ENCODE measurements at regions not wholly inside any gene's neighbourhood (a gene's known extent, or its start where the extent isn't known, plus 50 kb on each side); places are given as distances from the start of the nearest gene placed in this dataset.

GRCh38 chr7:134370135-134370534 lies 53.4 kb upstream of the SLC35B4 start:
- Histone ChIP-seq H2BK15ac (ENCODE audit: low read depth, low read length) (no peak overlapping the region), H3K4me2 (ENCODE audit: low read depth, low read length) (no peak overlapping the region), H2BK120ac (ENCODE audit: low read depth, low read length) (no peak overlapping the region), H3K4ac (ENCODE audit: low read depth, low read length) (no peak overlapping the region), H3K4me1 (ENCODE audit: control insufficient read depth, insufficient read depth, low read length) (peaks cover 6% of the 10 kb centered on the region), H3K9me3 (ENCODE audit: control insufficient read depth, insufficient read depth, low read length) (no peaks in the 10 kb centered on the region), H2AK9ac (replicated peaks; ENCODE audit: low read depth, low read length, poor library complexity) (no peak overlapping the region), H3K27me3 (ENCODE audit: control insufficient read depth, insufficient read depth, low read length) (no peaks in the 10 kb centered on the region; the same call in none of the 2 replicates), H3K23ac (ENCODE audit: low read depth, low read length) (no peak overlapping the region), H4K8ac (ENCODE audit: low read depth in 2 of 2, low read length in 2 of 2) (no peak overlapping the region), H4K91ac (ENCODE audit: insufficient read depth, low read depth, low read length) (no peak overlapping the region), H3K4me3 (ENCODE audit: insufficient read depth, low read depth, low read length) (no peak overlapping the region), H3K56ac (ENCODE audit: extremely low read depth, insufficient read depth, low read length) (no peak overlapping the region), H2BK20ac (ENCODE audit: low read depth, low read length) (no peak overlapping the region), H3K9me1 (ENCODE audit: insufficient read depth, low read length) (no peaks in the 10 kb centered on the region), H2AK5ac (ENCODE audit: low read depth, low read length) (no peak overlapping the region), H3K9ac (ENCODE audit: low read depth, low read length) (no peak overlapping the region), H2AFZ (replicated peaks; ENCODE audit: low read length, poor library complexity) (no peak overlapping the region), H3K27ac (ENCODE audit: insufficient read depth, low read length) (no peak overlapping the region), H4K5ac (ENCODE audit: low read depth, low read length) (no peak overlapping the region), H3K14ac (replicated peaks; ENCODE audit: low read depth, low read length) (no peak overlapping the region), H3K18ac (ENCODE audit: low read depth, low read length) (no peak overlapping the region), H3K36me3 (ENCODE audit: control insufficient read depth, insufficient read depth, low read length) (no peaks in the 10 kb centered on the region), H2BK5ac (ENCODE audit: low read depth, low read length, poor library complexity, severe bottlenecking) (no peak overlapping the region), H3K79me1 (ENCODE audit: low read depth in 1 of 2, low read length in 2 of 2) (no peaks in the 10 kb centered on the region), H4K20me1 (ENCODE audit: insufficient read depth, low read length) (no peaks in the 10 kb centered on the region)
- intact Hi-C loops (cut with micrococcal nuclease) (no loop called here), in situ Hi-C loops (cut with MboI; ENCODE audit: low sequenced_read_pairs) (no loop called here), dilution Hi-C loops (cut with HindIII; ENCODE audit: low sequenced_read_pairs, unreplicated experiment) (no loop called here)
- ATAC-seq (ENCODE audit: low read depth) (no peak), DNase-seq (no peak)
- TF ChIP-seq MAFK (IDR thresholded peaks at IDR 0.05; ENCODE audit: low read depth, low read length) (no peak), BHLHE40 (IDR thresholded peaks at IDR 0.05; ENCODE audit: low read depth, low read length) (no peak), ELK1 (IDR thresholded peaks at IDR 0.05; ENCODE audit: borderline replicate concordance, low read depth, low read length) (no peak), MXI1 (IDR thresholded peaks at IDR 0.05; ENCODE audit: borderline replicate concordance, low read depth, low read length) (no peak), FOS (IDR thresholded peaks at IDR 0.05; ENCODE audit: low read depth, low read length) (no peak), CHD1 (IDR thresholded peaks at IDR 0.05; ENCODE audit: low read depth, low read length) (no peak), RAD21 (IDR thresholded peaks at IDR 0.05; ENCODE audit: low read length) (no peak), USF2 (IDR thresholded peaks at IDR 0.05; ENCODE audit: low read depth, low read length) (no peak)
- no TSS peak for BruUV-seq (replicated peaks)
- ChIA-PET CTCF (no interaction called here), POLR2A (ENCODE audit: unreplicated experiment) (no interaction called here)
- WGBS, 2 experiments (ENCODE audit: extremely low coverage in 2 of 2, insufficient read length in 1 of 2): 58% methylated on average over 4 of the region's 4 CpGs; no CpG with 5 or more reads in 1 of the 2 experiments
